HFFc6 (cell line): ENCODE measurements at regions not wholly inside any gene's neighbourhood (a gene's known extent, or its start where the extent isn't known, plus 50 kb on each side); places are given as distances from the start of the nearest gene placed in this dataset.
"Not testable (repeated sequence)": the region's sequence is repeated elsewhere in the genome, so short reads cannot be mapped to it uniquely, and the experiment has no call there.

Experiments
- DNase-seq: peaks from one replicate; pipeline ENCODE4 v3.0.0-alpha.2; 2018
- H3K27ac Mint-ChIP-seq: 2 replicates; pipeline ENCODE4 v1.8.0; 2020; ENCODE audit warnings: mild to moderate bottlenecking, mixed read lengths
- H3K27me3 Mint-ChIP-seq: 2 replicates; pipeline ENCODE4 v1.8.0; 2021; ENCODE audit warnings: mild to moderate bottlenecking, moderate library complexity, mixed read lengths; ENCODE audit not compliant: insufficient read depth
- H3K36me3 Mint-ChIP-seq: 2 replicates; pipeline ENCODE4 v1.8.0; 2021; ENCODE audit warnings: low read depth, mixed read lengths
- H3K4me1 Mint-ChIP-seq: 2 replicates; pipeline ENCODE4 v1.8.0; 2020; ENCODE audit warnings: low read depth, mixed read lengths
- H3K4me3 Mint-ChIP-seq: 2 replicates; pipeline ENCODE4 v1.8.0; 2020; ENCODE audit warnings: mild to moderate bottlenecking, moderate library complexity, mixed read lengths
- H3K9me3 Mint-ChIP-seq: 2 replicates; pipeline ENCODE4 v1.8.0; 2020; ENCODE audit warnings: mild to moderate bottlenecking, mixed read lengths
- TF ChIP-seq, protein P1 (sequence below): fragments of 200-600 bp; sonication (generic); IDR thresholded peaks from 2 replicates; pipeline ENCODE4 v1.5.0; 2021; ENCODE audit warnings: antibody characterized with exemption, mild to moderate bottlenecking

DNA sequence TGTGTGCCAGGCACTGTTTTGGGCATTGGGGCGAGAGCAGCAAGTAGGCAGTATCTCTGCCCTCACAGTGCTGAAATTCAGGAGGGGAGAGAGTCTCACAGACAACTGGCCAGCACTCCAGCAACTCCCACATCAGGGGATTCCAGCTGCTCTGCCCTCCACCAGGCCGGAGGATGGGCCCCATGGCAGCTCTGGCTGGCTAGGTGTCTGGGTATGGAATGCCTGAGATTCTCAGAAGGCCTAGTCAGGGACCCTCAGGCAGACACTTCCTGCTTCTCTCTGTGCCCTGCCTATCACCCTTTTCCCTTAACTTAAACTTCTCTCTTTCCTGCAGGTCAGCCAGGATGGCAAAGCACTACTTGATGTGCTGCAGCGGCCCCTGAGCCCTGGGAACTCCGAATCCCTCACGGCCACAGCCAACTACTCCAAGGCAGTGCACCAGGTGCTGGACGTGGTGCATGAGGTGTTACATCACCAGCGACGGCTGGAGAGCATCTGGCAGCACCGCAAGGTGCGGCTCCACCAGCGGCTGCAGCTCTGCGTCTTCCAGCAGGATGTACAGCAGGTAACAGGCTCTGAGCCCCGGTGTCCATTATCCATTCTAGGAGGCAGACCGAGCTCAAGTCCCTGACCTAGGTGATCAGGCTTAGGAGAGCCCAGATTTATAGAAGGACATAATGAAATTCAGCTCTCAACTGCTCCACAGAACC lies 342.2 kb upstream of the ROPN1 start:
- Mint-ChIP-seq H3K9me3 (no peaks in the 10 kb centered on the region), H3K36me3 (no peaks in the 10 kb centered on the region), H3K4me1 (no peaks in the 10 kb centered on the region), H3K27me3 (peaks cover 8% of the 10 kb centered on the region), H3K4me3 (no peak overlapping the region), H3K27ac (no peak overlapping the region)
- DNase-seq = no peak
- TF ChIP-seq, protein P1, sequence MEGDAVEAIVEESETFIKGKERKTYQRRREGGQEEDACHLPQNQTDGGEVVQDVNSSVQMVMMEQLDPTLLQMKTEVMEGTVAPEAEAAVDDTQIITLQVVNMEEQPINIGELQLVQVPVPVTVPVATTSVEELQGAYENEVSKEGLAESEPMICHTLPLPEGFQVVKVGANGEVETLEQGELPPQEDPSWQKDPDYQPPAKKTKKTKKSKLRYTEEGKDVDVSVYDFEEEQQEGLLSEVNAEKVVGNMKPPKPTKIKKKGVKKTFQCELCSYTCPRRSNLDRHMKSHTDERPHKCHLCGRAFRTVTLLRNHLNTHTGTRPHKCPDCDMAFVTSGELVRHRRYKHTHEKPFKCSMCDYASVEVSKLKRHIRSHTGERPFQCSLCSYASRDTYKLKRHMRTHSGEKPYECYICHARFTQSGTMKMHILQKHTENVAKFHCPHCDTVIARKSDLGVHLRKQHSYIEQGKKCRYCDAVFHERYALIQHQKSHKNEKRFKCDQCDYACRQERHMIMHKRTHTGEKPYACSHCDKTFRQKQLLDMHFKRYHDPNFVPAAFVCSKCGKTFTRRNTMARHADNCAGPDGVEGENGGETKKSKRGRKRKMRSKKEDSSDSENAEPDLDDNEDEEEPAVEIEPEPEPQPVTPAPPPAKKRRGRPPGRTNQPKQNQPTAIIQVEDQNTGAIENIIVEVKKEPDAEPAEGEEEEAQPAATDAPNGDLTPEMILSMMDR = no peak

DNA sequence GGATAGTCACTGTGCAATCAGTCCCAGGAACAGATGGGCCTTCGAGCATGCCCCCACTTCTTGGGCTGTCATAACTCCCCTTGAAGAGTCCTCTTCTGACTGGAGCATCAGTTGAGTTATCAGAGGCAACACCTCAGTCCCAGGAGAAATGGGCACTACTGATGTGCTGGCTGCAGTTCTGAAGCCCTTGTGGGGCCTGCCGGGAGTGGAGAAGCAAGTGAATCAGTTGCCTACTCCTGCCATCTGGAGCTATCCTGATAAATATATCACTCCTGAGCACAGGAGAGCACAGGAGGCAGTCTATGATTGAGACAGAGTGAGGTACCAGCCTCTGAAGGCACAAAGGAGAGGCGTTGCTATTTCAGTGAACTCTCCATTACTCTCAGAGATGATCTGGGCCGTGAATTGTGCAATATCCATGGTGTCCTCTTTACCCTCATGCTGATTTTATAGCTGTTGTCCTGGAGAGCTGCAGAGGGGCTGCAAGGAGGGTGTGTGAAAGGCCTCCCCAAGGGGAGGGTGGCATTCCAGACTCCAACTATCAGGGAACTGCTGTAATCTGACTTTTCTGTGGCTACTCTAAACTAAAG lies 344.2 kb upstream of the ROPN1 start:
- Mint-ChIP-seq H3K9me3 (no peaks in the 10 kb centered on the region), H3K36me3 (no peaks in the 10 kb centered on the region), H3K27me3 (peaks cover 11% of the 10 kb centered on the region), H3K4me1 (no peaks in the 10 kb centered on the region), H3K27ac (no peak overlapping the region), H3K4me3 (no peak overlapping the region)
- DNase-seq = no peak
- TF ChIP-seq, protein P1 = no peak

DNA sequence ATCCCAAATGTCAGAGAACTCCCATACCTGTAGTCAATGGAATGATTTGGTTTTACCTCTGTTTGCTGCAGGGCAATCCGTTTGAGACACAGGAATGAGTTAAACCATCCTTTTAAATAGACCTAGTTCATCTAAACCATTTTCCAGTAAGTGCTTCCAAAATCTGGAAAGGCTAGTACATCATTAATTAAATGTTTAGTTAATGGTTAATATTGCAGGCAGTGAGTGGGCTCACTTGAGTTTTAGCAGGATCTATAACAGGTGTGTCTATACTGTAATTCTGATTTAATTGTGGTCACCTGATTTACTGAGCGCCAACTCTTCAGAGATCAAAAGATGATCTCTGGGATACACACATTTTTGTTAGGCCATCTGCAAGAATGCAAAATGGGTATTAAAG lies 353.9 kb upstream of the ROPN1 start:
- no peak overlapping the region for H3K27ac Mint-ChIP-seq
- peaks cover 6% of the 10 kb centered on the region for H3K27me3 Mint-ChIP-seq
- H3K36me3 Mint-ChIP-seq = no peaks in the 10 kb centered on the region
- TF ChIP-seq, protein P1 = no peak
- DNase-seq = no peak
- H3K9me3 Mint-ChIP-seq = no peaks in the 10 kb centered on the region
- no peaks in the 10 kb centered on the region for H3K4me1 Mint-ChIP-seq
- H3K4me3 Mint-ChIP-seq = no peak overlapping the region

DNA sequence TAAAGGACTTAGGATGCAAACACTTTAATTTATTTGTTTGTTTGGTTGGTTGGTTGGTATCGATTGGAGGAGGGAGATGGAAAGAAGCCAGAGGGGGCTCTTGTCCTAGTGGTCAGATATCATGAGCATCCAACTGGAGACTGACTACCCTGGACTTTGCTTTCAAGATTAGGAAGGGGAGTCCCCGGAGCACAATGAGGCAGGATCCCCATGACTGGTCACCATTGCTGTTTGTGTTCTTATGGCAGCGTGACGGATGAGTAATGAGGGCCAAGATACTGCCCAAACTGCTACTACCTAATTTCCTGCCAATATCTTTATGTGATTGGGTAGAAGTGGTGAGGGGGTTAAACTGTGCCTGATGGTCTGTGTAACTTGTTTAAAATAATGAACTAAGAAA lies 354.6 kb upstream of the ROPN1 start:
- Mint-ChIP-seq H3K4me1 (no peaks in the 10 kb centered on the region), H3K4me3 (no peak overlapping the region), H3K27me3 (peaks cover 6% of the 10 kb centered on the region; the same call in 1 of the 2 replicates), H3K27ac (no peak overlapping the region), H3K9me3 (no peaks in the 10 kb centered on the region), H3K36me3 (no peaks in the 10 kb centered on the region)
- TF ChIP-seq, protein P1 = no peak
- DNase-seq = no peak

DNA sequence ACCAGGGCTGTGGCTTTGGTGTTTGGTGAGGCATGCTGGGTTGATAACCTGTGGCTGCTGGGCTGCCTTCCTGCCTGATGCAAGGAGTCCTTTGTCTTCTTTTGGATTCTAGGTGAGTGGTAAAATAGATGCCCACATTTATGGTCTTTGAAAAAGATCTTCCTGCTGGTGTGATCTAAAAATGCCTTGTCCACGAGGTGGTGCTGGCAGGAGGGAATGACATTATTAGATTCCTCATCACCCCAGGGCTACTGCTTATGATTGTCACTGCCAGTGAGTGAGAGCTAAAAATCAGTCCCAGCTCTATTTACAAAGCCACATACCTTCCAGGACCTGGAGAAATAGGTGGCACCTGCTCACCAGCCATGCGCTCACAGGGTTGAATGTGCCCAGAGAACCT lies 355.5 kb upstream of the ROPN1 start:
- Mint-ChIP-seq H3K9me3 (no peaks in the 10 kb centered on the region), H3K4me1 (no peaks in the 10 kb centered on the region), H3K27ac (no peak overlapping the region), H3K4me3 (no peak overlapping the region), H3K27me3 (peaks cover 6% of the 10 kb centered on the region; the same call in 1 of the 2 replicates), H3K36me3 (no peaks in the 10 kb centered on the region)
- TF ChIP-seq, protein P1 = peak; percentile 19; the same call in 1 of the 2 replicates
- no peak for DNase-seq

DNA sequence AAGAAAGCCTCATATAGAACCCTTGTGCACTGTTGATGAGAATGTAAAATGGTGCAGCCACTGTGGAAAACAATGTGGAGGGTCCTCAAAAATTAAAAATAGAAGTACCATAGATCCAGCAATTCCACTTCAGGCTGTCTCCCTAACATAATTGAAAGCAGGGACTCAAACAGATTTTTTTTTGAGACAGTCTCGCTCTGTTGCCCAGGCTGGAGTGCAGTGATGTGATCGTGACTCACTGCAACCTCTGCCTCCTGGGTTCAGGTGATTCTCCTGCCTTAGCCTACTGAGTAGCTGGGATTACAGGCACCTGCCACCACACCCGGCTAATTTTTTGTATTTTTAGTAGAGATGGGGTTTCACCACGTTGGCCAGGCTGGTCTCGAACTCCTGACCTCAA lies 356.6 kb upstream of the ROPN1 start:
- H3K27ac Mint-ChIP-seq, H3K4me1 Mint-ChIP-seq, H3K9me3 Mint-ChIP-seq, H3K4me3 Mint-ChIP-seq, H3K36me3 Mint-ChIP-seq, DNase-seq: not testable (repeated sequence)
- H3K27me3 Mint-ChIP-seq = peaks cover 10% of the 10 kb centered on the region
